ENCODE measurements at regions not wholly inside any gene's neighbourhood (a gene's known extent, or its start where the extent isn't known, plus 50 kb on each side); places are given as distances from the start of the nearest gene placed in this dataset.

GRCh38 chr5:156240414-156240813 is 86.5 kb upstream of the SGCD start:
- TF ChIP-seq GATA3 (IDR thresholded peaks at IDR 0.05; ENCODE audit: low read depth, low read length), result peak; percentile 85
- TF ChIP-seq GATA2 (IDR thresholded peaks at IDR 0.05; ENCODE audit: low read depth, low read length), result peak; percentile 76

GRCh38 chr5:156241266-156241665 is 85.7 kb upstream of the SGCD start:
- TF ChIP-seq GATA3 (IDR thresholded peaks at IDR 0.05; ENCODE audit: low read depth, low read length), result no peak
- no peak for TF ChIP-seq GATA2 (IDR thresholded peaks at IDR 0.05; ENCODE audit: low read depth, low read length)

- TF ChIP-seq GATA2 (IDR thresholded peaks at IDR 0.05; ENCODE audit: low read depth, low read length), result no peak
- TF ChIP-seq GATA3 (IDR thresholded peaks at IDR 0.05; ENCODE audit: low read depth, low read length), result no peak
Measured at GRCh38 chr5:156245895-156246294, 81.1 kb upstream of the SGCD start.

- TF ChIP-seq GATA3 (IDR thresholded peaks at IDR 0.05; ENCODE audit: low read depth, low read length), result no peak
- TF ChIP-seq GATA2 (IDR thresholded peaks at IDR 0.05; ENCODE audit: low read depth, low read length), result no peak
Measured at GRCh38 chr5:156251076-156251475, 75.9 kb upstream of the SGCD start.

- TF ChIP-seq GATA3 (IDR thresholded peaks at IDR 0.05; ENCODE audit: low read depth, low read length), result no peak
- no peak for TF ChIP-seq GATA2 (IDR thresholded peaks at IDR 0.05; ENCODE audit: low read depth, low read length)
Measured at GRCh38 chr5:156253130-156253529, 73.8 kb upstream of the SGCD start.

- TF ChIP-seq GATA3 (IDR thresholded peaks at IDR 0.05; ENCODE audit: low read depth, low read length) (no peak), GATA2 (IDR thresholded peaks at IDR 0.05; ENCODE audit: low read depth, low read length) (no peak)
Measured at GRCh38 chr5:156254196-156254595, 72.8 kb upstream of the SGCD start.

- no peak for TF ChIP-seq GATA3 (IDR thresholded peaks at IDR 0.05; ENCODE audit: low read depth, low read length)
Measured at GRCh38 chr5:156256642-156257041, 70.3 kb upstream of the SGCD start.

GRCh38 chr5:156258934-156259333 is 68.0 kb upstream of the SGCD start:
- TF ChIP-seq GATA2 (IDR thresholded peaks at IDR 0.05; ENCODE audit: low read depth, low read length) (no peak), GATA3 (IDR thresholded peaks at IDR 0.05; ENCODE audit: low read depth, low read length) (no peak)

- no peak for TF ChIP-seq GATA2 (IDR thresholded peaks at IDR 0.05; ENCODE audit: low read depth, low read length)
Measured at GRCh38 chr5:156259618-156260017, 67.3 kb upstream of the SGCD start.

- TF ChIP-seq GATA3 (IDR thresholded peaks at IDR 0.05; ENCODE audit: low read depth, low read length) (no peak), GATA2 (IDR thresholded peaks at IDR 0.05; ENCODE audit: low read depth, low read length) (no peak)
Measured at GRCh38 chr5:156261275-156261939, 65.6 kb upstream of the SGCD start.

- no peak for TF ChIP-seq GATA3 (IDR thresholded peaks at IDR 0.05; ENCODE audit: low read depth, low read length)
- TF ChIP-seq GATA2 (IDR thresholded peaks at IDR 0.05; ENCODE audit: low read depth, low read length), result no peak
Measured at GRCh38 chr5:156271569-156271968, 55.4 kb upstream of the SGCD start.

GRCh38 chr5:156272139-156272538 is 54.8 kb upstream of the SGCD start:
- no peak for TF ChIP-seq GATA3 (IDR thresholded peaks at IDR 0.05; ENCODE audit: low read depth, low read length)
- no peak for TF ChIP-seq GATA2 (IDR thresholded peaks at IDR 0.05; ENCODE audit: low read depth, low read length)

GRCh38 chr5:156273325-156273724 is 53.6 kb upstream of the SGCD start:
- no peak for TF ChIP-seq GATA2 (IDR thresholded peaks at IDR 0.05; ENCODE audit: low read depth, low read length)
- TF ChIP-seq GATA3 (IDR thresholded peaks at IDR 0.05; ENCODE audit: low read depth, low read length), result no peak

GRCh38 chr5:156274453-156274852 is 52.5 kb upstream of the SGCD start:
- TF ChIP-seq GATA3 (IDR thresholded peaks at IDR 0.05; ENCODE audit: low read depth, low read length) (no peak), GATA2 (IDR thresholded peaks at IDR 0.05; ENCODE audit: low read depth, low read length) (no peak)

Data from SH-SY5Y (cell line).